BJ (cell line): ENCODE measurements at regions not wholly inside any gene's neighbourhood (a gene's known extent, or its start where the extent isn't known, plus 50 kb on each side); places are given as distances from the start of the nearest gene placed in this dataset.

Source experiments
- CTCF ChIA-PET: fragments of 350-600 bp; formaldehyde crosslinking; extraction: SDS; loops from one replicate; lab custom pipeline; 2021; ENCODE audit warnings: antibody characterized with exemption, inconsistent platforms; lab: Yijun Ruan, JAX
- POLR2A ChIA-PET: fragments of 300-600 bp; sonication (Branson Sonifier 250); formaldehyde crosslinking; extraction: SDS; loops from one replicate; lab custom pipeline; 2021; ENCODE audit warnings: antibody characterized with exemption; lab: Charles Lee
- DNase-seq: peaks from one replicate; pipeline ENCODE4 v3.0.0-alpha.2; 2011; ENCODE audit warnings: low read depth
- H3K27me3 ChIP-seq: 2 replicates; pipeline ENCODE4 v1.6.0; 2011; ENCODE audit warnings: low read length; ENCODE audit not compliant: control insufficient read depth, insufficient read depth
- H3K36me3 ChIP-seq: 2 replicates; pipeline ENCODE4 v1.5.1; 2011; ENCODE audit warnings: low read length; ENCODE audit not compliant: control insufficient read depth, insufficient read depth
- H3K4me3 ChIP-seq: 2 replicates; pipeline ENCODE4 v1.5.1; 2011; ENCODE audit warnings: low read depth, mild to moderate bottlenecking, control low read depth, low read length
- TF ChIP-seq, protein P1 (sequence below): IDR thresholded peaks from 2 replicates; pipeline ENCODE4 v1.5.1; 2011; ENCODE audit warnings: low read depth, mild to moderate bottlenecking, control low read depth, inconsistent platforms, low read length, moderate library complexity; ENCODE audit not compliant: insufficient read depth

DNA sequence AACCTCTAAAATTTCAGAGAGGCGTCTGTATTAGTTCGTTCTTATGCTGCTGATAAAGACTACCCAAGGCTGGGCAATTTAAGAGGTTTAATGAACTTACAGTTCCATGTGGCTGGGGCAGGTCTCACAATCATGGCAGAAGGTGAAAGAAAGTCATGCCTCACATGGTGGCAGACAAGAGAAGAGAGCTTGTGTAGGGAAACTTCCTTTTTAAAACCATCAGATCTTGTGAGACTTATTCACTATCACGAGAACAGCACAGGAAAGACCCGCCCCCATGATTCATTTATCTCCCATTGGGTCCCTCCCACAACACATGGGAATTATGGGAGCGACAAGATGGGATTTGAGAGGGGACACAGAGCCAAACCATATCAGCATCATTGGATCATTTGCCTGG, 183.2 kb upstream of the SIX2 start:
- Histone ChIP-seq H3K4me3 (no peak overlapping the region), H3K36me3 (no peaks in the 10 kb centered on the region), H3K27me3 (peaks cover 6% of the 10 kb centered on the region)
- no peak for DNase-seq
- TF ChIP-seq, protein P1, sequence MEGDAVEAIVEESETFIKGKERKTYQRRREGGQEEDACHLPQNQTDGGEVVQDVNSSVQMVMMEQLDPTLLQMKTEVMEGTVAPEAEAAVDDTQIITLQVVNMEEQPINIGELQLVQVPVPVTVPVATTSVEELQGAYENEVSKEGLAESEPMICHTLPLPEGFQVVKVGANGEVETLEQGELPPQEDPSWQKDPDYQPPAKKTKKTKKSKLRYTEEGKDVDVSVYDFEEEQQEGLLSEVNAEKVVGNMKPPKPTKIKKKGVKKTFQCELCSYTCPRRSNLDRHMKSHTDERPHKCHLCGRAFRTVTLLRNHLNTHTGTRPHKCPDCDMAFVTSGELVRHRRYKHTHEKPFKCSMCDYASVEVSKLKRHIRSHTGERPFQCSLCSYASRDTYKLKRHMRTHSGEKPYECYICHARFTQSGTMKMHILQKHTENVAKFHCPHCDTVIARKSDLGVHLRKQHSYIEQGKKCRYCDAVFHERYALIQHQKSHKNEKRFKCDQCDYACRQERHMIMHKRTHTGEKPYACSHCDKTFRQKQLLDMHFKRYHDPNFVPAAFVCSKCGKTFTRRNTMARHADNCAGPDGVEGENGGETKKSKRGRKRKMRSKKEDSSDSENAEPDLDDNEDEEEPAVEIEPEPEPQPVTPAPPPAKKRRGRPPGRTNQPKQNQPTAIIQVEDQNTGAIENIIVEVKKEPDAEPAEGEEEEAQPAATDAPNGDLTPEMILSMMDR, result no peak
- ChIA-PET POLR2A (no interaction called here), CTCF (no interaction called here)

DNA sequence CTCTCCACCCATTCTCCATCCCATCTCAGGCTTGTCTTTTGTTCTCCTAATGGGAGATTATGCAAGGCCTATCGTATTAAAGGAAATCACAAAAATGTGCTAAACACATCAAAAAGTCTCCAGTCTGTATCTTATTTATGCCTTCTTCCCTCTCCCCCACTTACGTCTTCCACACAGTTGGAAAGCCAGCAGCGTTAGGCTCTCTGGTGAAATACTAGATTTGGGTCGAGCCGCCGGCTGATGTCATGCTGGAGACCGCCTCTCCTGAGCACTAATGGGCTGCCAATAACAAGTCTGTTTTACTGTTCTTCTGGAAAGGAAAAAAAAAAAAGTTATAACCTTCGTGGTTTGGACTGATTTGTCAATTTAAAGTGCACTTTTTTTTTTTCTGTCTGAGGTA, 182.7 kb upstream of the SIX2 start:
- DNase-seq, result no peak
- CTCF ChIA-PET, result no interaction called here

DNA sequence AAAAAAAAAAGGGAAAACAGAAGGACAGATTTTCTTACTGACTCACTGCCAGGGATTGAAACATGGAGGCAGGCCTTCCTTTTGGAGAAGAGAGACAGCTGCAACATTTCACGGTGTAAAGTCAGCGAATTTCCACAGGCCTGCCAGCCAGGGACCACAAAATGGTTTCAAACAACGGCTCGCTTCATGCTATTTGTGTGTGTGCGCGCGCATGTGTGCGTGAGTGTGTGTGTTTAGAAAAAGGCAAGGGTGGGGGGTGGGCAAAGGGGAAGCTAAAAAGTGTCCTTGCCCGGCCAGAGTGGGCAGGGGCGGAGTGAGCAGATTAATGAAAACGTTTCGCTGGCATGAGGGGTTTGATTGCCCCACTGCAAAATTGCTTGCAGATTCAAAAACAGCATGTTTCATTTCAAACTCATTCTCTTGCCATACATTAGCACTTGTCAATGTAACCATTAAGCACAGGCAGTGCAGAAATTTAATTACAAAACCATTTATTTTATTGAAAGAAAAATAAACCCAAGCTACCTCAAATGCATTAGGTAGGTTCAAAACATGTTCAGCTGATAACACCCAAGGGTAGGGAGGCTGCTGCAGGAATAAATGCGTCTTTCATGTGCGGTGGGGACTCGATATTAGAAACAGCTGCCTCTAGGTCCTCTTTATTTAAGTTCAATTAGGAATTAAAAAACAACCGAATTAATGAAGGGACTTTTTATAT, 182.1 kb upstream of the SIX2 start:
- POLR2A ChIA-PET, result no interaction called here
- Histone ChIP-seq H3K27me3 (peaks cover 8% of the 10 kb centered on the region), H3K4me3 (no peak overlapping the region), H3K36me3 (no peaks in the 10 kb centered on the region)
- TF ChIP-seq, protein P1, result no peak
- CTCF ChIA-PET, result interaction anchor here (0.9 kb wide), 1 partner anchor 22 kb away, joined by 3 read pairs; no protein-coding TSS in a partner anchor
- no peak for DNase-seq

More for the DNA sequence above, 182.7 kb upstream of the SIX2 start:
- POLR2A ChIA-PET, result no interaction called here
- Histone ChIP-seq H3K36me3 (no peaks in the 10 kb centered on the region), H3K27me3 (peaks cover 6% of the 10 kb centered on the region), H3K4me3 (no peak overlapping the region)
- TF ChIP-seq, protein P1, result no peak

DNA sequence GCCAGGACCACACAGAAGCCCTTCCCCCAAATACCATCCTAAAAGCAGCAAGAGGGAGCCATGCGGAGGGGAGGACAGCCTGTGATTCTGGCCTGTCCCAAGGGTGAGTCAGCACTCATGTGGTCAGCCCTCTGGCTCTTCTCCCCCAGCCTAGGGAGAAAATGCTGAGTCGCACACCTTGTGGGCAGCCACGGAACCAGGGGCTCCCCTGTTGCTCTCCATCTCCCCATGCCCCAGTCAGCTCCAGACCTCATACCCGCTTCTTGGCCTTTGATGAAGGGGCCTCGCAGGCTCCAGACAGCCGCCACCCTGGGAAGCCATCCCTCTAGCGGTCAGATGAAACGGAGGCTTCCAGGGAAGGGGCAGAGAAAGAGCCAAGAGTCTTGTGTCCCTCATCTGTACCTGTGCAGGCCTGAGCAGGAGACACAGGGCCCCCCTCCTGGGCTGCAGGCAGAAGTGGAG, 181.3 kb upstream of the SIX2 start:
- Histone ChIP-seq H3K27me3 (peaks cover 7% of the 10 kb centered on the region), H3K4me3 (no peak overlapping the region), H3K36me3 (no peaks in the 10 kb centered on the region)
- DNase-seq, result no peak
- TF ChIP-seq, protein P1, result no peak
- ChIA-PET POLR2A (no interaction called here), CTCF (interaction anchor here (0.9 kb wide), 1 partner anchor 23 kb away, joined by 3 read pairs; no protein-coding TSS in a partner anchor)

DNA sequence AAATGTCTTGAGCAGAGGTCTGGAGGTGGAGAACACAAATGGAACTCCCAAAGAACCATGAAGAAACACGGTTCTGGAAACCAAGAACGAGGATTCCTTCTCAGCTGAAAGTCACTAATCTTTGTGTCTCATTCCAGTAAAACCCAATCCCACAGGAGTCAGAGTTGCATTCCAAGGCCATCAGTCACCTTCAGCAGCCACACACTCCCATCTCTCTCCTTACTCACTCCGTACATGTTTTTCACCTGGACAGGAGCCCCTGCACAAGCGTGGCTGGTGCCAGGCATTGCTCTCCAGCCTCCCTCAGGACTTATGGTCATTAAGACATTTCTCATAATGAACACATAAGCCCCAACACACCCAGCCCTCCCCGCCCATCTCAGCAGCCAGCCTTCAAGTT, 175.4 kb upstream of the SIX2 start:
- Histone ChIP-seq H3K27me3 (peaks cover 2% of the 10 kb centered on the region; the same call in 1 of the 2 replicates), H3K4me3 (no peak overlapping the region), H3K36me3 (no peaks in the 10 kb centered on the region)
- ChIA-PET POLR2A (no interaction called here), CTCF (interaction anchor here (1.2 kb wide), 1 partner anchor 15 kb away, joined by 3 read pairs; no protein-coding TSS in a partner anchor)
- DNase-seq, result no peak
- TF ChIP-seq, protein P1, result no peak
